ENCODE measurements at regions not wholly inside any gene's neighbourhood (a gene's known extent, or its start where the extent isn't known, plus 50 kb on each side); places are given as distances from the start of the nearest gene placed in this dataset.

DNA sequence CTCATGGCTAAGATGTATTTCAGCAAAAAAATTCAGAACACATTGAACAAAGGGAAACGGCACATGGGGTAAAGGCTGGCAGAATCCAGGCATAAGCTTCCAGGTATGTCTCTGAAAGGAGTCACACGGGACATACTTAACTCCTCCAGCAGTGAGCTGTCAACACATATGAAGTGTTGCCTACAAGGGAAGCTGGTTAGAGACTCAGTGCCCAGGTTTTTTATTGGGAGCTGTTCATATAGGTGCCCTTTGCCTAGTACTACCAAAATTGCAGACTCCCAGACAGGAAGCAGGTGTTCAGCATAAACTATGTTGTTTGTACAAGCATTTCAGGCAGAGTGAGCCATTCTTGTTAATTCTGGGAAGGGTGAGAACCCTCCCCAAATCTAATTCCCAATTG is 77.4 kb upstream of the PUDP start:
- ATAC-seq (no peak), DNase-seq (no peak)
- TF ChIP-seq, protein P1, sequence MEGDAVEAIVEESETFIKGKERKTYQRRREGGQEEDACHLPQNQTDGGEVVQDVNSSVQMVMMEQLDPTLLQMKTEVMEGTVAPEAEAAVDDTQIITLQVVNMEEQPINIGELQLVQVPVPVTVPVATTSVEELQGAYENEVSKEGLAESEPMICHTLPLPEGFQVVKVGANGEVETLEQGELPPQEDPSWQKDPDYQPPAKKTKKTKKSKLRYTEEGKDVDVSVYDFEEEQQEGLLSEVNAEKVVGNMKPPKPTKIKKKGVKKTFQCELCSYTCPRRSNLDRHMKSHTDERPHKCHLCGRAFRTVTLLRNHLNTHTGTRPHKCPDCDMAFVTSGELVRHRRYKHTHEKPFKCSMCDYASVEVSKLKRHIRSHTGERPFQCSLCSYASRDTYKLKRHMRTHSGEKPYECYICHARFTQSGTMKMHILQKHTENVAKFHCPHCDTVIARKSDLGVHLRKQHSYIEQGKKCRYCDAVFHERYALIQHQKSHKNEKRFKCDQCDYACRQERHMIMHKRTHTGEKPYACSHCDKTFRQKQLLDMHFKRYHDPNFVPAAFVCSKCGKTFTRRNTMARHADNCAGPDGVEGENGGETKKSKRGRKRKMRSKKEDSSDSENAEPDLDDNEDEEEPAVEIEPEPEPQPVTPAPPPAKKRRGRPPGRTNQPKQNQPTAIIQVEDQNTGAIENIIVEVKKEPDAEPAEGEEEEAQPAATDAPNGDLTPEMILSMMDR (IDR thresholded peaks at IDR 0.05): no peak
- H3K4me1 ChIP-seq: no peaks in the 10 kb centered on the region
- H3K9me3 ChIP-seq: no peaks in the 10 kb centered on the region
- no peaks in the 10 kb centered on the region for H3K36me3 ChIP-seq
- no peak overlapping the region for H3K4me3 ChIP-seq
- H3K27ac ChIP-seq: no peak overlapping the region
- H3K27me3 ChIP-seq: no peaks in the 10 kb centered on the region
- intact Hi-C loops (cut with DNase I): no loop called here

DNA sequence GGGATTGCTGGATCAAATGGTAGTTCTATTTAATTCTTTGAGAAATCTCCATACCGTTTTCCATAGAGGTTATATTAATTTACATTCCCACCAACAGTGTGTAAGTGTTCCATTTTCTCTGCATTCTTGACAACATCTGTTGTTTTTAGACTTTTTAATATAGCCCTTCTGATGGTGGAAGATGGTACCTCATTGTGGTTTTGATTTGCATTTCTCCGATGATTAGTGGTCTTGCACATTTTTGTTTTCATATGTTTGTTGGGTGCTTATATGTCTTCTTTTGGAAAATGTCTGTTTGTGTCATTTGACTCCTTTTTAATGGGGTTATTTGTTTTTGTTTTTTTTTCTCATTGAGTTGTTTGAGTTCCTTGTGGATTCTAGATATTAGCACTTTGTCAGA is 75.3 kb upstream of the PUDP start:
- TF ChIP-seq, protein P1 (IDR thresholded peaks at IDR 0.05): no peak
- Histone ChIP-seq H3K4me3 (no peak overlapping the region), H3K4me1 (no peaks in the 10 kb centered on the region), H3K9me3 (no peaks in the 10 kb centered on the region), H3K27ac (no peak overlapping the region), H3K36me3 (no peaks in the 10 kb centered on the region), H3K27me3 (no peaks in the 10 kb centered on the region)
- ATAC-seq: no peak
- no peak for DNase-seq
- intact Hi-C loops (cut with DNase I): no loop called here

GRCh38 chrX:7220121-7220520 is 72.2 kb upstream of the PUDP start:
- Histone ChIP-seq H3K4me1 (no peaks in the 10 kb centered on the region), H3K27ac (no peak overlapping the region), H3K4me3 (no peak overlapping the region), H3K27me3 (no peaks in the 10 kb centered on the region), H3K9me3 (no peaks in the 10 kb centered on the region), H3K36me3 (no peaks in the 10 kb centered on the region)
- no peak for ATAC-seq
- TF ChIP-seq, protein P1 (IDR thresholded peaks at IDR 0.05): no peak
- intact Hi-C loops (cut with DNase I): no loop called here
- DNase-seq: no peak

DNA sequence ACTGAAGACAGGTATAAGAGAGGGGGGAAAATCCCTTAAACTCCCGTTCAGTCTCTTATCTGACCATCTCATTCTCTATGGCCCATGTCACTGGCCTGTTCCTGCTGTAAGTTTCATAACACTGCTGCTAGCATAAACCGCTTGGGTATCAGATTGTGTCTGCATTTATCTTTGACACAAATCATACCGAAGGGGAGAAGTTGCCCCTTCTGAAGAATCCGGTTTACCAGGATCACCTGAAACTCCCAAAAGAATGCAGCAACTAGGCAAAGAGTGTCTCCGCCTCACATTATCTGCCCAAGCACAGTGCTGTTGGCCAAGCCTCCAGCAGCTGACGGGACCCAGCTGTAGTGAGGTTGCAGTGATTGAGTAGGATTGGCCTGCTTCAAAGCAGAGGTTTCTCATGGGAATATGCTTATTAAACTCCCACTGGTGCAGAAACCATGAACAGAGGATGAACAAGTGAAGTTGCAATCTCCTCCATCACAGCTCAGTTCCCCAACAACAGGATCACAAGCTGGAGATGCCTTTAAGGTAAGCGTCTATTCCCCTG is 71.3 kb upstream of the PUDP start:
- Histone ChIP-seq H3K36me3 (no peaks in the 10 kb centered on the region), H3K4me1 (no peaks in the 10 kb centered on the region)

DNA sequence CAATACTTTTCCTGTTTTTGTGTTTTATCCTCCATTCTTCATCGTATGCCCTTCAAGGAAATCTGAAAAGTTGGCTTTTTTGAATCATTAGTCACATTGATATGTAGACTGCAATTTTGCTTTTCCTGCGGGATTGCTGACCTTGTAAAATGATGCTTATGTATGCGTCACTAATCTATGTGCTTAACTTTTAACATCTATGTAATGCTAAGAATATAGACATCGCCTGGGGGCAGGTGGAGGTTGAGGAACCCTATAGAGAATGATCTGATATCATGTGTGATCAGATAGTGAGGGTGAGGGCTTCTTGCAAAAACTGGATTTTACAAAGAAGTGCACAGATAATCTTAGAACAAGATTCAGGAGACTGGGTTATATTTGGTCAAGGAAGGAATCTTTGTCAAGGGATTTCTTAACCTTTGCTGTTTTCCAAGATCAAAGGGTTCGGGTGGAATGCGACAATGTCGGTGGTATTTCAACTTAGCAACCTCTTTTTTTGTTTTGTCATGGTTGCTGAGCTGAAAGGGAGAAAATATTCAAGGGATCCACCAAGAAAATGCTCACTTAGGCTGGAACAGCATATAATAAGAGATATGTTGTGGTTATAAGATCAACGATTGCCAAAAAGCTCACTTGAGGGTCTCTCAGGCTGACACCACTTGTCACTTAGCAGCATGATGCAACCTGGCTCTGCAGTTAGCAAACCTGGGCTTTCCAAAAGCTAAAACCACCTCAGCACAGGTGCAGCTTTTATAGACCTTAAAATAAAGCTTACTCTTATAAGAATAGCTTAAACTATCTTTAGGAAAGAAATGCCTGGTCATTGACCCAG is 70.6 kb upstream of the PUDP start:
- intact Hi-C loops (cut with DNase I): no loop called here
- Histone ChIP-seq H3K36me3 (no peaks in the 10 kb centered on the region), H3K27me3 (no peaks in the 10 kb centered on the region), H3K4me1 (no peaks in the 10 kb centered on the region), H3K27ac (no peak overlapping the region), H3K4me3 (no peak overlapping the region), H3K9me3 (no peaks in the 10 kb centered on the region)
- ATAC-seq (no peak), DNase-seq (no peak)
- TF ChIP-seq, protein P1 (IDR thresholded peaks at IDR 0.05): no peak

More for the DNA sequence above, 71.3 kb upstream of the PUDP start:
- H3K27ac ChIP-seq: no peak overlapping the region
- intact Hi-C loops (cut with DNase I): no loop called here
- no peak for ATAC-seq
- TF ChIP-seq, protein P1 (IDR thresholded peaks at IDR 0.05): no peak
- no peak for DNase-seq
- no peak overlapping the region for H3K4me3 ChIP-seq
- H3K27me3 ChIP-seq: no peaks in the 10 kb centered on the region
- no peaks in the 10 kb centered on the region for H3K9me3 ChIP-seq

Measured in upper lobe of right lung (tissue), 1 donor.